Ishikawa (cell line): ENCODE measurements at regions not wholly inside any gene's neighbourhood (a gene's known extent, or its start where the extent isn't known, plus 50 kb on each side); places are given as distances from the start of the nearest gene placed in this dataset.

Experiments used
- CEBPB ChIP-seq: IDR thresholded peaks from 2 replicates; pipeline ENCODE4 v1.6.1; 2012
- CREB1 ChIP-seq: IDR thresholded peaks from 2 replicates; pipeline ENCODE4 v1.6.1; 2012; ENCODE audit warnings: low read depth
- EGR1 ChIP-seq: IDR thresholded peaks from 2 replicates; pipeline ENCODE4 v1.6.1; 2012
- EP300 ChIP-seq: IDR thresholded peaks from 2 replicates; pipeline ENCODE4 v1.6.1; 2012; ENCODE audit warnings: borderline replicate concordance
- FOXM1 ChIP-seq: IDR thresholded peaks from 2 replicates; pipeline ENCODE4 v1.6.1; 2012; ENCODE audit warnings: low read depth, borderline replicate concordance
- NFIC ChIP-seq: IDR thresholded peaks from 2 replicates; pipeline ENCODE4 v1.6.1; 2012
- RAD21 ChIP-seq: IDR thresholded peaks from 2 replicates; pipeline ENCODE4 v1.6.1; 2012; ENCODE audit warnings: low read depth
- TAF1 ChIP-seq: IDR thresholded peaks from 2 replicates; pipeline ENCODE4 v1.6.1; 2012; ENCODE audit warnings: low read depth, mild to moderate bottlenecking
- TCF12 ChIP-seq: IDR thresholded peaks from 2 replicates; pipeline ENCODE4 v1.6.1; 2012; ENCODE audit warnings: low read depth
- TEAD4 ChIP-seq: IDR thresholded peaks from 2 replicates; pipeline ENCODE4 v1.6.1; 2012
- YY1 ChIP-seq: IDR thresholded peaks from 2 replicates; pipeline ENCODE4 v1.6.1; 2012; ENCODE audit warnings: low read depth
- ZBTB7A ChIP-seq: IDR thresholded peaks from 2 replicates; pipeline ENCODE4 v1.6.1; 2012; ENCODE audit warnings: low read depth
- TF ChIP-seq, protein P1 (sequence below): IDR thresholded peaks from 2 replicates; pipeline ENCODE4 v1.6.1; 2012
- TF ChIP-seq, protein P2 (sequence below): IDR thresholded peaks from 2 replicates; pipeline ENCODE4 v1.6.1; 2012; ENCODE audit warnings: low read depth, mild to moderate bottlenecking
- TF ChIP-seq, protein P3 (sequence below): IDR thresholded peaks from 2 replicates; pipeline ENCODE4 v1.6.1; 2012

DNA sequence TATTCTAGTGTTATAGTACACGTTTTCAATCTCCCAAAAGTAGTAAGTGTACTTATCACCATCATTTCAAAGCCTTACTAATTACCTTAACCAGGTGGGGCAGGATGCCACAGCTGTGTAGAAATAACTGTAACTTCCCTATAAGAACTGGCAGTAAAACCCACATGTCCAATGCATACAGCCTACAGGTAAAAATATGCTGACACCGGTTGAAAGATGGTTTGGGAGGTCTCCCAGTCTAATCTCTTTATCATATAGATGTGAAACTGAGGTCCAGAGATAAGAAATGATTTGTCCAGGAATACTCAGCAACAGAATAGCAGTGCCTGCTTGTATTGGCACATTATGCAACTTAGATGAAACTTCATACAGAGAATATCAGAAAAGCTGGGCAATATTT is 322.9 kb downstream of the BCL11A start:
- no peak for TF ChIP-seq TAF1

DNA sequence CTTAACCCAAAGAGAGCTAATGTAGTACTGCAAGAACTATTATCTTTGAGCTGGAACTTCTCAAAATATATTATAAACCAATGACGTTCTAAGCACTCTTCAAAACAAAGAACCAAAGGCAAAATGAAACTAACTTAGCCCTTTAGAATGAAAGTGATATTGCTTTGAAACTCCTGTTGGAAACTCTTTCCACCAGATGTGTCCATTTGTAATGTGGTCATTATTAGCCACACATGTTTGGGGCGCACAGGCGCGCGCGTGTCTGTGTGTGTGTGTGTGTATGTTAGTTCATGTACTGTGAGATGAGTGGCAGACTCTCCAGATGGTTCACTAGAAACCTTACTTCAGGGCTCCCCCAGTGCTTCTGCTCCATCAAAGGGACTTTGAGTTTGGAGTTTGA is 323.4 kb downstream of the BCL11A start:
- TF ChIP-seq TEAD4 = no peak
- TF ChIP-seq, protein P1, sequence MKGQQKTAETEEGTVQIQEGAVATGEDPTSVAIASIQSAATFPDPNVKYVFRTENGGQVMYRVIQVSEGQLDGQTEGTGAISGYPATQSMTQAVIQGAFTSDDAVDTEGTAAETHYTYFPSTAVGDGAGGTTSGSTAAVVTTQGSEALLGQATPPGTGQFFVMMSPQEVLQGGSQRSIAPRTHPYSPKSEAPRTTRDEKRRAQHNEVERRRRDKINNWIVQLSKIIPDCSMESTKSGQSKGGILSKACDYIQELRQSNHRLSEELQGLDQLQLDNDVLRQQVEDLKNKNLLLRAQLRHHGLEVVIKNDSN = no peak
- TF ChIP-seq CEBPB = no peak
- TF ChIP-seq YY1 = no peak

DNA sequence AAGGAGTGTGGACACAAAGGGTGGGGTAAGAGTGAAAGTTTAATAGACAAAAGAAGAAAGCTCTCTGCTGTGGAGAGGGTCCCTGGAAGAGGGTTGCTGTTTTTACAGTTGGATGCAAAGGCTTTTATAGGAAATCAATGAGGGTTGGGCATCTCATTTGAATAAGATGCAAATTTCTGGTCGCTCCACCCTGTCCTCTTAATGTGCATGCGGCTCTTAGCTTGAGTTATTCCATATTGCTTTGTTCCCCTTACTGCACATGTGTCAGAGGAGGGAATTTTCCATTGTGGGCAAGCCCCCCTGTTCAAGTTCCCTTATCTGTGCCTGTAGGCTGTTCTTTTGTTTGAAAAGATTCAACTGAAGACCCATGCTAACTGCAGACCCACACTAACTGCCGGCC is 326.5 kb downstream of the BCL11A start:
- TF ChIP-seq TEAD4 (no peak), FOXM1 (no peak), RAD21 (no peak), CEBPB (no peak), TCF12 (no peak)
- TF ChIP-seq, protein P1 = no peak

DNA sequence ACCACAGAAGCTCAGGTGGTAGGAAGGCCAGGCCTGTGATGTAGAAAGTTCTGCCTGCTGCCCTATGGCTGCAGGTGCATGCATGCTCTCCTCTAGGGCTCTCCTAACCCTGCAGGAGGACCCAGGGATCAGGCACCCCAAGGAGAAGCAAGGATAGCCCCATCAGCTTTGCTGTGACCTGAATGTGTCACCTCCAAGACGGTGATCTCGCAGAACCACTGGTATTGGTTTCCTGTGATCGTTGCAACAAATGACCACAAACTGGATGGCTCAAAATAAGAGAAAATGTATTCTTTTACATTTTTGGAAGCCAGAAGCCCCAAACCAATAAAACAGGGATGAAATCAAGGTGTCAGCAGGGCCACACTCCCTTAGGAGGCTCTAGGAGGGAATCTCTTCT is 327.3 kb downstream of the BCL11A start:
- TF ChIP-seq RAD21 = no peak
- no peak for TF ChIP-seq TAF1
- TF ChIP-seq EP300 = no peak

DNA sequence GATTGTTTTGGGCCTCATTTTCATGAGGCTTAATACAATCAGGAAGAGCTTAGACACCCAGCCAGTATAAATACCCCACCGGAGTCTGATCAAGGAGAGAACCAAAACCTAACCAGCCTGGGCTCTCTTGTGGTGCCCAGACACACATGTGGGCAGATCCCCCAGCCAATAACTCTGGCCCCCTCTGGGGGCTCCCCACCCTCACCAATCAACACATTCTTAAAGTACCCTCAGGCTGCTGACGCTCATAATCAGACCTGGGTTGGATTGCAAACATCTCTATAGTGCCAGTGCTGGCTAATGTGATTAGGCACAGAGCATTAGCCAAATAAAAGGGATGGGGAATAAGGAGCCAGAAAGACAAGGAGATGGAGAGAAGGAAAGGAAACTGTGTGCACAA is 329.6 kb downstream of the BCL11A start:
- TF ChIP-seq FOXM1 (no peak), EGR1 (no peak), CREB1 (no peak), YY1 (no peak), TAF1 (no peak), CEBPB (no peak), ZBTB7A (no peak), EP300 (no peak), NFIC (no peak), TEAD4 (no peak), RAD21 (no peak), TCF12 (no peak)
- TF ChIP-seq, protein P2, sequence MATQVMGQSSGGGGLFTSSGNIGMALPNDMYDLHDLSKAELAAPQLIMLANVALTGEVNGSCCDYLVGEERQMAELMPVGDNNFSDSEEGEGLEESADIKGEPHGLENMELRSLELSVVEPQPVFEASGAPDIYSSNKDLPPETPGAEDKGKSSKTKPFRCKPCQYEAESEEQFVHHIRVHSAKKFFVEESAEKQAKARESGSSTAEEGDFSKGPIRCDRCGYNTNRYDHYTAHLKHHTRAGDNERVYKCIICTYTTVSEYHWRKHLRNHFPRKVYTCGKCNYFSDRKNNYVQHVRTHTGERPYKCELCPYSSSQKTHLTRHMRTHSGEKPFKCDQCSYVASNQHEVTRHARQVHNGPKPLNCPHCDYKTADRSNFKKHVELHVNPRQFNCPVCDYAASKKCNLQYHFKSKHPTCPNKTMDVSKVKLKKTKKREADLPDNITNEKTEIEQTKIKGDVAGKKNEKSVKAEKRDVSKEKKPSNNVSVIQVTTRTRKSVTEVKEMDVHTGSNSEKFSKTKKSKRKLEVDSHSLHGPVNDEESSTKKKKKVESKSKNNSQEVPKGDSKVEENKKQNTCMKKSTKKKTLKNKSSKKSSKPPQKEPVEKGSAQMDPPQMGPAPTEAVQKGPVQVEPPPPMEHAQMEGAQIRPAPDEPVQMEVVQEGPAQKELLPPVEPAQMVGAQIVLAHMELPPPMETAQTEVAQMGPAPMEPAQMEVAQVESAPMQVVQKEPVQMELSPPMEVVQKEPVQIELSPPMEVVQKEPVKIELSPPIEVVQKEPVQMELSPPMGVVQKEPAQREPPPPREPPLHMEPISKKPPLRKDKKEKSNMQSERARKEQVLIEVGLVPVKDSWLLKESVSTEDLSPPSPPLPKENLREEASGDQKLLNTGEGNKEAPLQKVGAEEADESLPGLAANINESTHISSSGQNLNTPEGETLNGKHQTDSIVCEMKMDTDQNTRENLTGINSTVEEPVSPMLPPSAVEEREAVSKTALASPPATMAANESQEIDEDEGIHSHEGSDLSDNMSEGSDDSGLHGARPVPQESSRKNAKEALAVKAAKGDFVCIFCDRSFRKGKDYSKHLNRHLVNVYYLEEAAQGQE = no peak
- TF ChIP-seq, protein P1 = no peak
- TF ChIP-seq, protein P3, sequence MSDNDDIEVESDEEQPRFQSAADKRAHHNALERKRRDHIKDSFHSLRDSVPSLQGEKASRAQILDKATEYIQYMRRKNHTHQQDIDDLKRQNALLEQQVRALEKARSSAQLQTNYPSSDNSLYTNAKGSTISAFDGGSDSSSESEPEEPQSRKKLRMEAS = no peak

DNA sequence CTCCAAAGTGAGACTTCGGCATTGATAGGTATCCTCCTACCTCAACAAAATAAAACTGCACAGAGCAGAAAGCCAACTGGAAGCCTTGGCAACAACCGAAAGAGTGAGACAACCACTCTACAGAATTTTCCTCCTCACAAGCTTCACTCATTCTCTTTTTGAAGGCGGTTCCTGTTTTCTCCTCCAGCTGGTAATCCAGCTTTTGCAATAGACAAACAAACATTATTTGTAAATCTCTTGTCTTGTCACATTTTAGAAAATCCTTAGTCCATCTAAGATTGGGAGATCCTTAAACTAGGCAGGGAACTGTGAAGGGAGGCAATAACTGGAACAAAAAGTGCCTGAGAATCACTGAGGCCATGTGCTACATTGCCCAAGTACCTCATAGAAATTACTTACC is 332.4 kb downstream of the BCL11A start:
- TF ChIP-seq RAD21 (no peak), FOXM1 (no peak), TAF1 (no peak), EGR1 (no peak), CEBPB (no peak), EP300 (no peak), ZBTB7A (no peak), TEAD4 (no peak), YY1 (no peak), TCF12 (no peak), NFIC (no peak), CREB1 (no peak)
- TF ChIP-seq, protein P1 = no peak
- TF ChIP-seq, protein P3 = no peak
- TF ChIP-seq, protein P2 = no peak

DNA sequence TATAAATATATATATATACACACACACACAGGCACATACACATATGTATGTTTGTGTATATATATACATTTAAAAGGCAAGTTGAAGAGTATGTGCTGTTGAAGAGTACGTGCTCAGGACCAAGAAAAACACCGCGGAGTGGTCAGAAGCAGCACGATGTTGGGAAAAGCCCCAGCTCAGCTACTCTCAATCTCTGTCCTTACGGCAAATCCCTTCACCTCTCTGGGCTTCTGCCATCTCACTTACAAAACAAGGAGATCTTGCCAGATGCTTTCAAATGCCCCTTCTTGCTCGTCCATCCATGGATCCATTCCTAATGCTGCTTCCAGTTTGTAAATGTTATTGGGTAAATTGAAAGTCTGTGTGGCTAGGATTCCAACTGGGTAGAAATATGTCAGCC is 333.9 kb downstream of the BCL11A start:
- TF ChIP-seq EGR1 = no peak
- TF ChIP-seq TCF12 = no peak
- TF ChIP-seq, protein P1 = no peak
- no peak for TF ChIP-seq TEAD4
- TF ChIP-seq CREB1 = no peak
- TF ChIP-seq, protein P3 = no peak
- TF ChIP-seq YY1 = no peak
- TF ChIP-seq ZBTB7A = no peak
